Fibroblast of lung (primary cell): ENCODE measurements at regions not wholly inside any gene's neighbourhood (a gene's known extent, or its start where the extent isn't known, plus 50 kb on each side); places are given as distances from the start of the nearest gene placed in this dataset.

Source experiments
- CTCF ChIP-seq, 2 donors: IDR thresholded peaks in 1 of 2; conservative IDR thresholded peaks in 1 of 2; 1 replicate in 1 of 2; 2 replicates in 1 of 2; pipeline ENCODE4 v1.5.1; 2011 to 2012; ENCODE audit warnings: low read length in 2 of 2, control low read depth in 1 of 2, inconsistent platforms in 1 of 2, low read depth in 1 of 2, mild to moderate bottlenecking in 1 of 2
- EZH2 ChIP-seq: IDR thresholded peaks from 2 replicates; pipeline ENCODE4 v1.5.1; 2012; ENCODE audit warnings: low read length, control low read depth, mild to moderate bottlenecking; ENCODE audit errors: missing control alignments

- TF ChIP-seq EZH2 (no peak), CTCF (conservative IDR thresholded peaks at IDR 0.05 in 1 of 2, IDR thresholded peaks at IDR 0.05 in 1 of 2; ENCODE audit: low read depth in 1 of 2, low read length in 2 of 2) (no peak)
Observed at GRCh38 chr1:83725735-83726360, 273.1 kb downstream of the TTLL7 start.
